ENCODE measurements at regions not wholly inside any gene's neighbourhood (a gene's known extent, or its start where the extent isn't known, plus 50 kb on each side); places are given as distances from the start of the nearest gene placed in this dataset.

- TF ChIP-seq CTCF (IDR thresholded peaks at IDR 0.05; ENCODE audit: low read depth, low read length) (no peak), MYC (IDR thresholded peaks at IDR 0.05; ENCODE audit: low read depth, low read length) (no peak), POLR2A (IDR thresholded peaks at IDR 0.05; ENCODE audit: extremely low read depth, insufficient read length) (no peak)
Measured at GRCh38 chr9:84587153-84587552, 82.4 kb upstream of the NTRK2 start.
